GM12878 (cell line): ENCODE measurements at regions not wholly inside any gene's neighbourhood (a gene's known extent, or its start where the extent isn't known, plus 50 kb on each side); places are given as distances from the start of the nearest gene placed in this dataset.

Experiments
- ATAC-seq: fragments of 200-7000 bp; cut with Tn5 transposase; 3 replicates; pipeline ENCODE4 v1.9.1; 2020; ENCODE audit warnings: mild to moderate bottlenecking, moderate library complexity
- BruUV-seq: library from RNA; stranded (reverse); fragments of 400-500 nt; replicated peaks from 2 replicates; lab custom pipeline; 2021; lab: Mats Ljungman, UMichigan
- CTCF ChIA-PET: fragments of 300-600 bp; sonication (Branson Sonifier 250); formaldehyde crosslinking; extraction: SDS; loops from one replicate; lab custom pipeline; 2021; ENCODE audit warnings: inconsistent platforms; lab: Yijun Ruan, JAX
- POLR2A ChIA-PET: fragments of 350-600 bp; formaldehyde crosslinking; extraction: SDS; loops from one replicate; lab custom pipeline; 2021; ENCODE audit warnings: inconsistent platforms; lab: Charles Lee
- RAD21 ChIA-PET: fragments of 300-600 bp; sonication (Branson Sonifier 250); formaldehyde crosslinking; loops from one replicate; lab custom pipeline; 2023; ENCODE audit warnings: antibody characterized with exemption; ENCODE audit not compliant: unreplicated experiment; lab: Charles Lee
- SMC1A ChIA-PET: fragments of 300-600 bp; sonication (Branson Sonifier 250); formaldehyde crosslinking; loops from one replicate; lab custom pipeline; 2023; ENCODE audit not compliant: unreplicated experiment, uncharacterized antibody; lab: Charles Lee
- DNase-seq: peaks from one replicate; pipeline ENCODE4 v3.0.0-alpha.2; 2011; ENCODE audit warnings: low read depth, low spot score
- FAIRE-seq: peaks from 3 replicates; lab custom pipeline; 2011; peaks lifted over from hg19 to GRCh38; lab: Jason Lieb, UNC
- H2AFZ ChIP-seq: 2 replicates; pipeline ENCODE4 v1.6.0; 2011; ENCODE audit warnings: low read depth, low read length, control low read depth; ENCODE audit not compliant: control insufficient read depth
- H3K27ac ChIP-seq: 2 replicates; pipeline ENCODE4 v1.5.1; 2011; ENCODE audit warnings: control low read depth; ENCODE audit not compliant: control insufficient read depth, insufficient read depth
- H3K27me3 ChIP-seq, 2 experiments: replicated peaks in 1 of 2; 2 replicates each; pipeline versions ENCODE4 v1.6.0 to v1.6.1; 2011; ENCODE audit warnings: low read length in 1 of 2; ENCODE audit not compliant: control insufficient read depth in 2 of 2, insufficient read depth in 2 of 2
- H3K36me3 ChIP-seq, 2 experiments: 2 replicates each; pipeline ENCODE4 v1.5.1; 2011; ENCODE audit warnings: low read length in 1 of 2; ENCODE audit not compliant: control insufficient read depth in 2 of 2, insufficient read depth in 2 of 2
- H3K4me1 ChIP-seq: 2 replicates; pipeline ENCODE4 v1.6.1; 2011; ENCODE audit warnings: mild to moderate bottlenecking, low read length, moderate library complexity, mixed read lengths; ENCODE audit not compliant: control insufficient read depth, insufficient read depth
- H3K4me2 ChIP-seq: 2 replicates; pipeline ENCODE4 v1.6.0; 2011; ENCODE audit warnings: control low read depth; ENCODE audit not compliant: control insufficient read depth, insufficient read depth
- H3K4me3 ChIP-seq: fragments of 200-600 bp; sonication (generic); 2 replicates; pipeline ENCODE4 v1.5.1; 2016
- H3K79me2 ChIP-seq: 2 replicates; pipeline ENCODE4 v1.6.0; 2011; ENCODE audit warnings: low read length; ENCODE audit not compliant: control insufficient read depth, insufficient read depth
- H3K9ac ChIP-seq: 2 replicates; pipeline ENCODE4 v1.8.0; 2011; ENCODE audit warnings: low read length, control low read depth, mixed read lengths; ENCODE audit not compliant: control insufficient read depth, insufficient read depth
- H3K9me3 ChIP-seq: replicated peaks from 3 replicates; pipeline ENCODE4 v1.5.1; 2011; ENCODE audit warnings: mild to moderate bottlenecking, low read length; ENCODE audit not compliant: control insufficient read depth, insufficient read depth
- H4K20me1 ChIP-seq: 2 replicates; pipeline ENCODE4 v1.6.0; 2011; ENCODE audit not compliant: control insufficient read depth, insufficient read depth
- BHLHE40 ChIP-seq, 2 experiments: fragments of 450-650 bp in 1 of 2; IDR thresholded peaks; 2 replicates each; pipeline ENCODE4 v1.6.1; 2011 to 2017; ENCODE audit warnings: low read depth in 2 of 2, borderline replicate concordance in 1 of 2, improper control_type of control experiment in 1 of 2, low read length in 1 of 2, mild to moderate bottlenecking in 1 of 2
- CBFB ChIP-seq: IDR thresholded peaks from 2 replicates; pipeline ENCODE4 v1.6.1; 2016; ENCODE audit warnings: antibody characterized with exemption, low read depth
- CBX5 ChIP-seq: sonication (generic); IDR thresholded peaks from 2 replicates; pipeline ENCODE4 v1.6.1; 2016; ENCODE audit warnings: low read depth, moderate library complexity, mild to moderate bottlenecking, inconsistent platforms
- CTCF ChIP-seq, 3 experiments: IDR thresholded peaks in 2 of 3; conservative IDR thresholded peaks in 1 of 3; 2 replicates each; pipeline ENCODE4 v1.5.1; 2011; ENCODE audit warnings: low read depth in 3 of 3, low read length in 3 of 3, mild to moderate bottlenecking in 3 of 3, control low read depth in 2 of 3, moderate library complexity in 2 of 3, inconsistent platforms in 1 of 3, mixed read lengths in 1 of 3; ENCODE audit not compliant: control insufficient read depth in 2 of 3, insufficient read depth in 1 of 3; ENCODE audit errors: extremely low read depth in 1 of 3
- HDGF ChIP-seq: fragments of 450-650 bp; IDR thresholded peaks from 2 replicates; pipeline ENCODE4 v1.6.1; 2016; ENCODE audit warnings: antibody characterized with exemption
- IRF4 ChIP-seq: IDR thresholded peaks from 2 replicates; pipeline ENCODE4 v1.6.1; 2011; ENCODE audit warnings: low read depth, low read length
- KLF5 ChIP-seq: fragments of 450-650 bp; IDR thresholded peaks from 2 replicates; pipeline ENCODE4 v1.6.1; 2014; ENCODE audit warnings: mild to moderate bottlenecking; ENCODE audit not compliant: partially characterized antibody
- PML ChIP-seq: IDR thresholded peaks from 2 replicates; pipeline ENCODE4 v1.6.1; 2012; ENCODE audit warnings: low read length, inconsistent platforms
- RUNX3 ChIP-seq: IDR thresholded peaks from 2 replicates; pipeline ENCODE4 v1.6.1; 2012; ENCODE audit warnings: low read length, inconsistent platforms
- SMC3 ChIP-seq: IDR thresholded peaks from 2 replicates; pipeline ENCODE4 v1.6.1; 2011; ENCODE audit warnings: low read length, improper control_type of control experiment, borderline replicate concordance
- TCF12 ChIP-seq: IDR thresholded peaks from 2 replicates; pipeline ENCODE4 v1.6.1; 2011; ENCODE audit warnings: low read depth, mild to moderate bottlenecking, low read length
- ZNF217 ChIP-seq: fragments of 450-650 bp; IDR thresholded peaks from 2 replicates; pipeline ENCODE4 v1.6.1; 2017; ENCODE audit warnings: antibody characterized with exemption, mild to moderate bottlenecking
- ZNF592 ChIP-seq: fragments of 450-650 bp; IDR thresholded peaks from 2 replicates; pipeline ENCODE4 v1.6.1; 2017; ENCODE audit warnings: mild to moderate bottlenecking, moderate library complexity
- WGBS: methylation state at CpG from one replicate; pipeline ENCODE4 v1.1.6; 2016; ENCODE audit warnings: low lambda C conversion rate; ENCODE audit not compliant: insufficient replicate concordance, insufficient coverage; ENCODE audit errors: missing lambda C conversion rate; 5-methylcytosine and 5-hydroxymethylcytosine counted together
- in situ Hi-C: fragments of 300-500 bp; cut with MboI; formaldehyde crosslinking; loops from 9 replicates; pipeline ENCODE4 v1.14.3; 2018; ENCODE audit warnings: mixed read lengths
- intact Hi-C: fragments of 100-400 bp; cut with micrococcal nuclease; formaldehyde crosslinking; loops from one replicate; pipeline ENCODE4 v1.14.2; 2022; ENCODE audit not compliant: unreplicated experiment

GRCh38 chr2:104562537-104562936 is 291.4 kb upstream of the POU3F3 start:
- no peaks in the 10 kb centered on the region for H4K20me1 ChIP-seq
- ATAC-seq: no peak
- no TSS peak for BruUV-seq
- H3K79me2 ChIP-seq: no peaks in the 10 kb centered on the region
- DNase-seq: no peak
- 0% methylated on average over 3 of the region's 3 CpGs for WGBS
- H3K27me3 ChIP-seq: no peaks in the 10 kb centered on the region
- in situ Hi-C loops (no loop called here), intact Hi-C loops (no loop called here)
- ChIA-PET SMC1A (no interaction called here), RAD21 (no interaction called here), CTCF (no interaction called here), POLR2A (no interaction called here)
- H3K4me1 ChIP-seq: no peaks in the 10 kb centered on the region
- no peak overlapping the region for H3K9ac ChIP-seq
- H2AFZ ChIP-seq: no peak overlapping the region
- no peaks in the 10 kb centered on the region for H3K9me3 ChIP-seq
- no peak for FAIRE-seq
- no peak overlapping the region for H3K4me3 ChIP-seq
- no peak overlapping the region for H3K27ac ChIP-seq
- no peak overlapping the region for H3K4me2 ChIP-seq
- TF ChIP-seq CBFB (no peak), BHLHE40 (IDR thresholded peaks at IDR 0.05; ENCODE audit: borderline replicate concordance in 1 of 2, low read depth in 2 of 2, low read length in 1 of 2) (no peak), SMC3 (no peak)
- no peaks in the 10 kb centered on the region for H3K36me3 ChIP-seq

GRCh38 chr2:104563398-104563996 is 290.4 kb upstream of the POU3F3 start:
- Histone ChIP-seq H3K4me1 (no peaks in the 10 kb centered on the region), H3K9ac (no peak overlapping the region), H3K79me2 (no peaks in the 10 kb centered on the region), H3K4me3 (no peak overlapping the region), H3K36me3 (no peaks in the 10 kb centered on the region), H3K4me2 (no peak overlapping the region), H3K9me3 (no peaks in the 10 kb centered on the region), H4K20me1 (no peaks in the 10 kb centered on the region), H3K27ac (no peak overlapping the region), H3K27me3 (no peaks in the 10 kb centered on the region), H2AFZ (no peak overlapping the region)
- POLR2A ChIA-PET: no interaction called here
- DNase-seq (no peak), ATAC-seq (no peak), FAIRE-seq (no peak)
- CTCF ChIA-PET: no interaction called here
- in situ Hi-C loops (no loop called here), intact Hi-C loops (no loop called here)
- 45% methylated on average over 8 of the region's 8 CpGs for WGBS
- BruUV-seq: no TSS peak
- SMC1A ChIA-PET: no interaction called here
- TF ChIP-seq TCF12 (no peak), ZNF592 (no peak), IRF4 (no peak), RUNX3 (no peak), KLF5 (no peak), CBX5 (no peak), PML (no peak), ZNF217 (no peak), CTCF (IDR thresholded peaks at IDR 0.05 in 2 of 3, conservative IDR thresholded peaks at IDR 0.05 in 1 of 3; ENCODE audit: control insufficient read depth in 2 of 3, extremely low read depth in 1 of 3, insufficient read depth in 1 of 3, low read depth in 3 of 3, low read length in 3 of 3) (no peak), HDGF (no peak)
- RAD21 ChIA-PET: no interaction called here
